Activated naive CD8-positive, alpha-beta T cell treated with anti-CD3 and anti-CD28 coated beads, Interleukin-2, amount 50 U/mL, for 24 hours (primary cell): ENCODE measurements at regions not wholly inside any gene's neighbourhood (a gene's known extent, or its start where the extent isn't known, plus 50 kb on each side); places are given as distances from the start of the nearest gene placed in this dataset.
"Not testable (repeated sequence)": the region's sequence is repeated elsewhere in the genome, so short reads cannot be mapped to it uniquely, and the experiment has no call there.

Source experiments
- ATAC-seq: fragments of 150-1000 bp; cut with Tn5 transposase; one replicate; pipeline ENCODE4 v1.10.0; 2021
- DNase-seq: peaks from one replicate; pipeline ENCODE4 v3.0.0; 2021
- H3K27ac Mint-ChIP-seq: one replicate; pipeline ENCODE4 v1.8.0; 2021; ENCODE audit warnings: mild to moderate bottlenecking, mixed read lengths
- H3K27me3 Mint-ChIP-seq: one replicate; pipeline ENCODE4 v1.8.0; 2021; ENCODE audit warnings: mixed read lengths
- H3K36me3 Mint-ChIP-seq: one replicate; pipeline ENCODE4 v1.8.0; 2021; ENCODE audit warnings: low read depth, mixed read lengths
- H3K4me1 Mint-ChIP-seq: one replicate; pipeline ENCODE4 v1.8.0; 2021; ENCODE audit warnings: mixed read lengths
- H3K4me3 Mint-ChIP-seq: one replicate; pipeline ENCODE4 v1.8.0; 2021; ENCODE audit warnings: mild to moderate bottlenecking, moderate library complexity, mixed read lengths
- H3K9me3 Mint-ChIP-seq: one replicate; pipeline ENCODE4 v1.8.0; 2021; ENCODE audit warnings: mixed read lengths

- not testable (repeated sequence) for H3K27me3 Mint-ChIP-seq, H3K36me3 Mint-ChIP-seq, H3K27ac Mint-ChIP-seq, H3K4me3 Mint-ChIP-seq, H3K4me1 Mint-ChIP-seq, H3K9me3 Mint-ChIP-seq, DNase-seq
- ATAC-seq: peak; percentile 77
Observed at GRCh38 chr21:5055996-5056962, 5465.1 kb upstream of the TPTE start.

DNA sequence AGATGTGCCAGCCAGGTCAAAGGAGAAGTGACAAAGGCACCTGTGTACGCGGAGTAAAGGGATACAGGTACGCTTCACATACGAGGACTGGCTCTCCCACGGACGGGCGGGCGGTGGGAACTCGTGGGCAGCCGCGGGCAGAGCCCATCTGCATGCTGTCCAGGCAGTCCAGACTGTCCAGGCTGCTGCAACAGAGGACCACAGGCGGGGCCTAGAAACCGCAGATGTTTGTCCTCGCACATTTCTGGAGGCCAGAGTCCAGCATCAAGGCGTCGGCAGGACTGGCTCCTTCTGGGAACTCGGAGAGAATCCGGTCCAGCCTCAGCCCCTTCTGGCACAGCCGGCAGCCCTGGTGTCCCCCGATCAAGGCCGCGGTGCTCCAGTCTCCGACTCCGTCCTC, 5464.3 kb upstream of the TPTE start:
- DNase-seq, H3K4me1 Mint-ChIP-seq, H3K9me3 Mint-ChIP-seq, H3K36me3 Mint-ChIP-seq, H3K4me3 Mint-ChIP-seq, H3K27me3 Mint-ChIP-seq, ATAC-seq, H3K27ac Mint-ChIP-seq: not testable (repeated sequence)

DNA sequence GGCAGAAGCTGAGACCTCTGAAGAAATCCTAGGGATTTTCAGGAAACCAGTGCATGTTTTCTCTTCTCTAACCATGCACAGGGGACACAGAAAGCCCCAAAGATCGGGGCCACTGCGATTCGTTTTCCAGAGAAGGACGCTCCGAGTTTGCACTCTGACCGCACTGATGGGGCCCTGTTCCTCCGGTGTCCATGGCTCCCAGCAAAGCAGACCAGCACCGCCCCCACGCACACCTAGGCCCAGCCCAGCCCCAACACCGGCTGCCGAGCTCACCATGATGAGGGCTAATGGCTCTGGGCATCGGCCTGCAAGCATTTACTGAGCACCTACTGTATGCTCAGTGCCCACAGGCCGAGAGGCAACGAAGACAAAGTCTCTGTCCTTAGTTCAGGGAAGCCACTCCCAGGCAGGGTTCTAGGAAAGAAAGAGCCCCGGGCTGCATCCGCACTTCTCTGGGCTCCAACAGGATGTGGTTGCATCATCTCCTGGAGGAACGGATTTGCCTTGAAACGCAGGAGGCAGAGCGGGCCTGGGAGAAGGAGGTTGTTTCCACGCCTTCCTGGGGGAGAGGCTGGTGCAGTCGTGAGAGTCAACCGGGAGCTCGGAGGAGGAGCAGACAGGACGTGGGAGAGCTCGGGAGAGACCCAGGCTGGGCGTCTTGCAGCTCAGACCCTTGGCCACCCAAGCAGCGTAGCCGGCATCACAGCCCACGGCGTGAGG, 5460.9 kb upstream of the TPTE start:
- H3K27me3 Mint-ChIP-seq, H3K27ac Mint-ChIP-seq, H3K4me1 Mint-ChIP-seq, H3K4me3 Mint-ChIP-seq, ATAC-seq, DNase-seq, H3K9me3 Mint-ChIP-seq, H3K36me3 Mint-ChIP-seq: not testable (repeated sequence)

GRCh38 chr21:5064581-5065142, 5456.7 kb upstream of the TPTE start:
- H3K4me3 Mint-ChIP-seq, H3K36me3 Mint-ChIP-seq, H3K9me3 Mint-ChIP-seq, H3K4me1 Mint-ChIP-seq, ATAC-seq, H3K27ac Mint-ChIP-seq, H3K27me3 Mint-ChIP-seq, DNase-seq: not testable (repeated sequence)

- ATAC-seq (peak; percentile 89), DNase-seq (peak; percentile 56)
- H3K36me3 Mint-ChIP-seq, H3K27me3 Mint-ChIP-seq, H3K27ac Mint-ChIP-seq, H3K9me3 Mint-ChIP-seq, H3K4me1 Mint-ChIP-seq, H3K4me3 Mint-ChIP-seq: not testable (repeated sequence)
Observed at GRCh38 chr21:5065240-5066211, 5455.9 kb upstream of the TPTE start.

- not testable (repeated sequence) for H3K4me3 Mint-ChIP-seq, H3K27me3 Mint-ChIP-seq, H3K27ac Mint-ChIP-seq, H3K9me3 Mint-ChIP-seq, ATAC-seq, DNase-seq, H3K4me1 Mint-ChIP-seq, H3K36me3 Mint-ChIP-seq
Observed at GRCh38 chr21:5066682-5067251, 5454.6 kb upstream of the TPTE start.

GRCh38 chr21:5067326-5068048, 5453.9 kb upstream of the TPTE start:
- not testable (repeated sequence) for H3K27ac Mint-ChIP-seq, ATAC-seq, H3K4me3 Mint-ChIP-seq, H3K27me3 Mint-ChIP-seq, H3K4me1 Mint-ChIP-seq, H3K9me3 Mint-ChIP-seq, H3K36me3 Mint-ChIP-seq, DNase-seq

GRCh38 chr21:5068649-5069048, 5452.7 kb upstream of the TPTE start:
- H3K27me3 Mint-ChIP-seq, H3K9me3 Mint-ChIP-seq, H3K36me3 Mint-ChIP-seq, ATAC-seq, H3K4me3 Mint-ChIP-seq, H3K27ac Mint-ChIP-seq, H3K4me1 Mint-ChIP-seq, DNase-seq: not testable (repeated sequence)

DNA sequence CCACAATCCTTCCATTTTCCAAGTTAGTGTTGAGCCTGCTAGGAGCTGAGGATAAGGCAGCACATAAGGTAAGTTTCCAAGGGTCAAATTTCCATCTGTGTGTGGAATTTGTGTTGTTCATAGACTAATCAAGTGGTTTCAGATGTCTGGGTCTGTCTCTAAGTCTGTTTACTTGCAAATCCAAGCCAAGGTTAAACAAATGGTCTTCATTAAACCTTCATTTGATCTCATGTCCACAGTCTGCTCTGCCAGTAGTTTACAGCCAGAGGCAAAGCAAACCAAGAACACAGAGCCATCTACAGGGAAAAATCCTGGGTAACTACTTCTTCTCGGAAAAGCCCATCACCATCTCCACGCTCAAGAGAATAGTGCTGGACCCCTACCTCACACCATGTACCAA, 5450.2 kb upstream of the TPTE start:
- H3K4me1 Mint-ChIP-seq, H3K27ac Mint-ChIP-seq: not testable (repeated sequence)

GRCh38 chr21:5076854-5077253, 5444.5 kb upstream of the TPTE start:
- not testable (repeated sequence) for ATAC-seq, H3K4me3 Mint-ChIP-seq, H3K9me3 Mint-ChIP-seq

More for the DNA sequence above, 5450.2 kb upstream of the TPTE start:
- DNase-seq, ATAC-seq, H3K4me3 Mint-ChIP-seq, H3K9me3 Mint-ChIP-seq, H3K36me3 Mint-ChIP-seq, H3K27me3 Mint-ChIP-seq: not testable (repeated sequence)

DNA sequence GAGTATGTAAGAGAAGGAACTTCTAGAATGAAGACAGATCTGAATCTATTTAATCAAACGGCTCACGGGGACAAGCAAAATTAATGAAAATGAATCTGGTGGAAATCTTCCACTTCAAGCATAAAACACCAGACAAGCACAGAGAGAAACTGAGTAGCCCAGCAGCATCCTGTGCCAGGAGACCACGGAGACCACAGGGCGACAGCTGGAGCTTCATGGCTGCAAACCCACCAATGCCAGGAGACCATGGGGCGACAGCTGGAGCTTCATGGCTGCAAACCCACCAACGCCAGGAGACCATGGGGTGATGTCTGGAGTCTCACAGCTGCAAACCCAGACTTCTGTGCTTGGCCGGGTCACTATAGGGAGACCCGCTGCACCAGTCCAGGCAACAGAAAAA, 5442.0 kb upstream of the TPTE start:
- H3K9me3 Mint-ChIP-seq, H3K27me3 Mint-ChIP-seq, H3K4me1 Mint-ChIP-seq, ATAC-seq, H3K4me3 Mint-ChIP-seq, H3K27ac Mint-ChIP-seq, DNase-seq, H3K36me3 Mint-ChIP-seq: not testable (repeated sequence)

More at GRCh38 chr21:5076854-5077253, 5444.5 kb upstream of the TPTE start:
- not testable (repeated sequence) for H3K27ac Mint-ChIP-seq, H3K4me1 Mint-ChIP-seq, H3K36me3 Mint-ChIP-seq, H3K27me3 Mint-ChIP-seq, DNase-seq

- H3K9me3 Mint-ChIP-seq, ATAC-seq, H3K4me3 Mint-ChIP-seq, H3K4me1 Mint-ChIP-seq, DNase-seq, H3K36me3 Mint-ChIP-seq, H3K27me3 Mint-ChIP-seq, H3K27ac Mint-ChIP-seq: not testable (repeated sequence)
Observed at GRCh38 chr21:5080015-5080414, 5441.4 kb upstream of the TPTE start.

- not testable (repeated sequence) for ATAC-seq, H3K4me1 Mint-ChIP-seq, H3K27me3 Mint-ChIP-seq, H3K36me3 Mint-ChIP-seq, H3K9me3 Mint-ChIP-seq, H3K27ac Mint-ChIP-seq, H3K4me3 Mint-ChIP-seq, DNase-seq
Observed at GRCh38 chr21:5084246-5084645, 5437.1 kb upstream of the TPTE start.
